Hippocampal formation (tissue), 2 donors: ENCODE measurements at regions not wholly inside any gene's neighbourhood (a gene's known extent, or its start where the extent isn't known, plus 50 kb on each side); places are given as distances from the start of the nearest gene placed in this dataset.
"Not testable (repeated sequence)": the region's sequence is repeated elsewhere in the genome, so short reads cannot be mapped to it uniquely, and the experiment has no call there.

ENCODE experiments used
- DNase-seq, 2 donors: peaks; one replicate each; lab custom pipeline; 2025; lab: John Stamatoyannopoulos, UW

DNA sequence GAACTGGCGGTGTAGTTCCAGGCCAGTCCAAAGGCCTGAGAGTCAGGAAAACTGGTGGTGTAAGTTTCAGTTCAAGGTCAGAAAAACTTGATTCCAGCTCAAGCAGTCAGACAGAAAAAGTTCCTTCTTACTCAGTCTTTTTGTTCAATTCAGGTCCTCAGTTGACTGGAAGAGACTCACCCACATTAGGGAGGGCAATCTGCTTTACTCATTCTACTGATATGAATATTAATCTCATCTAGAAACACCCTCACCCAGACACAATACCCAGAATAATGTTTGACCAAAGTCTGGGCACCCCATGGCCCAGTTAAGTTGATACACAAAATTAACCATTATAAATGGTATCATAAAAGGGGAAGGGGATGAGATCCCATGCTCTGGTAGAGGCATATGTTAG, 50.1 kb upstream of the LTA4H start:
- no peak for DNase-seq

GRCh38 chr12:96086190-96086589, 50.8 kb upstream of the LTA4H start:
- DNase-seq, result not testable (repeated sequence)

DNA sequence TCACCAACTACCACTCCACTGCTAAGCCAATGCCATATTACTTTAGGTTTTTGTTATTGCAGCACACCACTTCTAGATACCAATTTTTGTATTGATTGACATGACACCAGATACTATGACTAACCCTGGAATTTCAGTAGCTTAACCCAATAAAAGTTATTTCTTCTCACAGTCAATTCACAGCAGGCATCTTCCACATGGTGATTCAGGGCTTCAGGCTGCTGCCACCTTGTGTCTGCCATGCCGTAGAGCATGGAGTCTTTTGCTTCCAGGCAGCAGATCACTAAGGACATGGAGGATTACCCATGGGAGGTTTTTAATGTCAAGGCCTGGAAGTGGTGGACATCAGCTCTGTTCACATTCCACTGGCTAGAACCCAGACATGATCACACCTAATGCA, 56.4 kb upstream of the LTA4H start:
- DNase-seq, result no peak

DNA sequence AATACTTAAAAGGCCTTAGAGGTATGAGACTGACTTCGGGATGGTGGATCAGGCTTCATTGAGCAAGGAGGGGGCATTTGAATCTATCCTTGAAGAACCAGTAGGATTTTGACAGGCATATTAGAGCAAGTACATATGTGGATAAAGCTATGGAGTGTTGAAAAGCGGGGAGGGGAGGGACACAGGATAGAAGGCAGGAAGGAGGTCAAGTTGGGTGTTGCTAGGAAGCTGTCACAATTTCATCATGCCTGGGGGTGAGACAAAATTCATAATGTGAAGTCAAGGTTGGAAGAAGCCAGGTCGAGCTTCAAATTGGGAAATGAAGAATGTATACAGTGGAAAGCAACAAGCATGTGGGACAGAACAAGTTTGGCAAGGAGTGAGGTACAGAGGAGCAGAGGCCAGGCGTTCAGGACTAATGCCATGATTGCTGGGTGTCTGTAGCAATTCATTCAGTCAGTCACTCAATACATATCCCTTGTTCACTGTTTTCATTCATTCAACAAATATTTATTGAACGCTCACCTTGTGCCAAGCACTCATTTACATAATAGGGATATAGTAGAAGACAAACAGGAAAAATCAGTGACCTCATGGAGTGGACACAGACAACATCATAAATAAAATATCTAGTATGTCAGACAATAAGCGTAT, 58.3 kb upstream of the LTA4H start:
- DNase-seq, result no peak

DNA sequence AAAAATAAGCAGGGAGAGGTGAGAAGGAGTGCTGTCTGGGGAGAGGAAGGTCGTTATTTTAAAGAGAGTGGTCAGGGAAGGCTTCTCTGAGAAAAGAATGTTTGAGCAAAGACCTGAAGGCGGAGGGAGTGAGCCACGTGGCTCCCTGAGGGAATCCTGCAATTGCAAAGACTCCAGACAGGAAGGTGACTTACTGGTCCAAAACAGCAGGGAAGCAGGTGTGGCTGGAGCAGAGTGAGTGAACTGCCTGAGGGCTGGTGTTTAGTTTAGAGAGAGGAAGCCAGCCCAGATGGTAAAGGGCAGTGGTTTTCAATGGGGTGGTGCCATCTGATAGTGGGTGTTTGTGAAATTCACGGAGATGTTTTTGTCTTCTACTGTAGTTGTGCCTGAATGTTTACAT, 58.8 kb upstream of the LTA4H start:
- no peak for DNase-seq

DNA sequence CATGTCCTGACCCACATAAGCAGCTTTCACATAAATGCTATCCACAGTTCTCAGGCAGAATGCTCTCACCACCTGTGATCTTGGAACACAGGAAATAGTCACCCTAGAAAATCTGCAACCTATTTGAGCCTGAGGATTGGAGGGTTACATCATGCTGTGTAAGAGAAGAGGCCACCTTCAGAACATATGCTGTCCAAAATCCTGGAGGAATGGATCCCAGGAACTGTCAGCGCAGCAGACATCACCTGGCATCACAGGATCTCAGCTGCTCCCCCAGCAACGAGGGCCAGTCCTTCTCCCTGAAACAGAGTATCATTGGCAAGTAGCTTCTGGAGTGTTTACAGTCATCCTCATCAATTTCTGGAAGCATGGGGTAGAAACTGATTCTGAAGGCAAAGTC, 63.2 kb upstream of the LTA4H start:
- DNase-seq, result peak in 1 of 2 donors; percentile 3

- no peak for DNase-seq
Observed at GRCh38 chr12:96099421-96099820, 64.0 kb upstream of the LTA4H start.

- DNase-seq, result no peak
Observed at GRCh38 chr12:96099986-96100385, 64.6 kb upstream of the LTA4H start.

GRCh38 chr12:96101806-96102205, 66.4 kb upstream of the LTA4H start:
- no peak for DNase-seq

DNA sequence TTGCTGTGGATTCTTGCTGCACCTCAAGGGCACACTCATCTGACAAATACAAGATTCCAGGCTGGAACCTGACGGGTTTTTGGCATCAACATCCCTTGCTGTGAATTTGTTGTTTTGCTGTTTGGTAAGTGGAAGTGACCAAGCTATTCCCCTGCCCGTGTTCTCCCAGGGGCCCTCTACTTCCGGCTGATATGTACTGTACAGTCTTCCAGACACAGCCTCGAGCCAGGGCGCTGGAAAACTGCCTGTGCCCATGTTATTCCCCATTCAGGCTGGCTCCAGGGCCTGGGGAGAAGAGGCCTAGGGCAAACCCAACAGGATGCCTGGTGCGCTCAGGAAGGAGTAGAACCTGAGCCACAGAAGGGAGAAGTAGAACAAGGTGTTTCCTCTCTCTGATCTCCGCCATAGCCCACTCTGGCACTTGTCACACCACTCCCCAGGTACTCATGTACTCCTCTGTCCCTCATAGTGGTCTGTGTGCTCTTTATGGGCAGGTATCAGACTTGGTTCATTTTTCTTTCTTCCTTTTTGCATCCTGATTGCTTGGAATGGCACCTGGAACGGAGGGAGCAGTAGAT, 67.8 kb upstream of the LTA4H start:
- no peak for DNase-seq

- DNase-seq, result no peak
Observed at GRCh38 chr12:96104566-96104965, 69.2 kb upstream of the LTA4H start.

DNA sequence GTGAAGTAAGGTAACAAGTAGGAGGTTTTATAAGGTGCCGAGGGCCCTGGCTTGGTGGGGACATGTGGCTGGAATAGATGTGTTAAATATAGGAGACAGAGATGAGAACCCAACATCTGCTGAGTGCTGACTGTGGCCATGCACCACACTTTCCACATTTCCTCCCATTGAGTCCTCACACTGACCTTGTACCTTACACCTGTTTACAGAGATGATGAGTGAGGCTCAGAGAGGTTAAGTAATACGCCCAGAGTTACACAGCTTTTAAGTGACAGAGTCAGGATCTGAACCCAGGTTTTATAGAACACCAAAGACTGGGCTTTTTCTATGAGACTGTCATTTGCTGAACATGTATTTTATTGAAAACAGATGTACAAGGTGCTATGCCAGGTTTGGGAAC, 70.8 kb upstream of the LTA4H start:
- DNase-seq, result no peak

DNA sequence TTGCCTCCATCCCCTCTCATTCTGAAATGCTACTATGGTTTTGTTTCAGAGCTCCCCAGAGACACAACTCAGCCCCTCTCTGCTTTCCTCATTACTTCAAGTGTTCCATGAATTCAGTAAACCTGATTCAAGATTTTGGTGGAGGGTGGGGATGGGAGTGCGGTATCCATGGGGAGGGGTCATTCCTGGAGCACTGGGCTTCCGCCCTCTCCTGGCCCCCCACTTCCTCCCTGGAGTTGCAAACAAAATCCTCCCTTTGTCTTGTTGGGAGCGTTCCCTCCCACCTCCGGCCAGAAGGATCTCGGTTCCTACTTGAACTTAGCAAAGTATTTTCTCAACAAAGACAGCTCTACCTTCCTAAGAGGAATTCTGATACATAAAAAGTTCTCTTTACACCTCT, 71.8 kb upstream of the LTA4H start:
- no peak for DNase-seq

GRCh38 chr12:96108321-96108720, 72.9 kb upstream of the LTA4H start:
- DNase-seq, result peak in 1 of 2 donors; percentile 6

DNA sequence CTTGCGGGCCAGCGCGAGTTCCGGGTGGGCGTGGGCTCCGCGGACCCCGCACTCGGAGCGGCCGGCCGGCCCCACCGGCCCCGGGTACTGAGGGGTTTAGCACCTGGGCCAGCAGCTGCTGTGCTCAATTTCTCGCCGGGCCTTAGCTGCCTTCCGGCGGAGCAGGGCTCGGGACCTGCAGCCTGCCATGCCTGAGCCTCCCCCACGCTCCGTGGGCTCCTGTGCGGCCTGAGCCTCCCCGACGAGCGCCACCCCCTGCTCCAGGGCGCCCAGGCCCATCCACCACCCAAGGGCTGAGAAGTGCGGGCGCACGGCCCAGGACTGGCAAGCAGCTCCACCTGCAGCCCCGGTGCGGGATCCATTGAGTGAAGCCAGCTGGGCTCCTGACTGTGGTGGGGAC, 73.6 kb upstream of the LTA4H start:
- DNase-seq, result not testable (repeated sequence)

DNA sequence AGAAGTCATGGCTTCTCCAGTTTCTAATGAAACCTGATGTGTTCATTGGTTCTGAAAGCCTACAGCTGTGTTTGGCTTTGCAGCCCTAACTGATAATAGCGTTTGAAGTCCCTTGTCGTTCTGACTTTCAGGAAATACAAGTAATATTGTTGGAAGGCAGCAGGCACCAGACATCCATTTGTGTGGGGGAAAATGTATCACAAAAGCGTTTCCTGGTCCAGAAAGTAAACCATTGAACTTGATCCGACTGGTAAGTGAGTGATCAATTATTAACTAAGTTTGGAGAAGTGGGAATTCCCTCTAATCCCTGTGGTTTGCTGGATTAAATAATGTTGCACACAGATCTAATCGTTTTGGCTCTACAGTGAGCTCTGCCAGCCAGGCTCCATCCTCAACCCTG, 77.3 kb upstream of the LTA4H start:
- DNase-seq, result no peak

- no peak for DNase-seq
Observed at GRCh38 chr12:96117460-96117859, 76.7 kb upstream of the ELK3 start.

DNA sequence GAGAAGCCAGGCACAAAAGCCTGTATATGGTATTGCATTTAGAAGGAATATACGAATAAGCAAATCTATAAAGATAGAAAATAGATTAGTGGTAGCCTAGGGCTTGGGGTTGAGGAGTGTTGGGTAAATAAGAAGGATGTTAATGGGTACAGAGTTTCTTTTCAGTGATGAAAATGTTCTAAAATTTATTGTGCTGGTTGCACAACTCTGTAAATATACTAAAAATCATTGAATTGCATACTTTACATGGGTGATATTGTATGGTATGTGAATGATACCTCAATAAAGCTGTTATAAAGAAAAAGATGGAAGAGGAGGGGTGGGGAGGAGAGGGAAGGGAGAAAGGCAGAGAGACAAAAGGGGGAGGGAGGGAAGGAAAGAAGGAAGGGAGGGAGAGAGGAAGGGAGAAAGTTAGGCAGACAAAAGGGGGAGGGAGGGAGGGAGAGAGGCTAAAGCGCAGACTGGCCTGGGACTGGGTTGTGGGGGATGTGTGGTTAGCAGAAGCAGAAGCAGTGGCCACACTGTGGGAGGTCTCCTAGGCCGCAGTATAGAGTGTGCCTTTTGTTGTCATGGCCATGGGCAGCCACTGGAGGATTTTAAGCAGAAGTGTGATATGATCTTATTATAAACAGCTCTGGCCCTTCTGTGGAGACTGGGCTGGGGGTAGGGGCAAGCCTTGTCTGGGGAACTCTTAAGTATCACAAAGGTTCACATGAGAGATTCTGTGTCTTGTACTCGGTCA, 73.6 kb upstream of the ELK3 start:
- no peak for DNase-seq

DNA sequence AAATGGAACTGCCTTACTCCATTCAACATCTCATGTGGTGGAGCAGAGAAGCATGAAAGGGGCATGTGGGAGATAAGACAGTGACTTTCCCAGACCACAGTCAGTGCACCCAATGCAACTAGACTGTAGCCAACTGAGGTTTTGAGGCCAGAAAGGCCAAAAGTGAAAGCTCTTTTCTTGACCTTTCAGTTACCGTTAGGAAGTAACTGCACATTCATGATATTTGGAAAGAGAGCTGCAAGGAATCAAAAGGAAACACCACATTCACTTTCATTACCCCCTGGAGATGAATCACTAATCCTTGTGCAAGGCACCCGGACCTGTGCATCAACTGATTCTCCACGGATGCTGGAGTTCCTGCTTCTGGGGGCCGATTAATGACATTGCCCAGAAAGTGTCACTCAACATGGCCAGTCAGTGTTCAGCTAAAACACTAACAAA, 72.9 kb upstream of the ELK3 start:
- no peak for DNase-seq

DNA sequence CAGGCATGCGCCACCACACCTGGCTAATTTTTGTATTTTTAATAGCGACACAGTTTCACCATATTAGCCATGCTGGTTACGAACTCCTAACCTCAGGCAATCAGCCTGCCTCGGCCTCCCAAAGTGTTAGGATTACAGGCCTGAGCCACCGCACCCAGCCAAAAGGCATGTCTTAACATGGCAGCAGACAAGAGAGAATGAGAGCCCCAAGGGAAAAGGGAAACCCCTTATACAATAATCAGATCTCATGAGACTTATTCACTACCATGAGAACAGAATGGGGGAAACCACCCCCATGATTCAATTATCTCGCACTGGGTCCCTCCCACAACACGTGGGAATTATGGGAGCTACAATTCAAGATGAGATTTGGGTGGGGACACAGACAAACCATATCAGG, 65.9 kb upstream of the ELK3 start:
- DNase-seq, result not testable (repeated sequence)

- DNase-seq, result no peak
Observed at GRCh38 chr12:96130396-96131059, 63.6 kb upstream of the ELK3 start.

DNA sequence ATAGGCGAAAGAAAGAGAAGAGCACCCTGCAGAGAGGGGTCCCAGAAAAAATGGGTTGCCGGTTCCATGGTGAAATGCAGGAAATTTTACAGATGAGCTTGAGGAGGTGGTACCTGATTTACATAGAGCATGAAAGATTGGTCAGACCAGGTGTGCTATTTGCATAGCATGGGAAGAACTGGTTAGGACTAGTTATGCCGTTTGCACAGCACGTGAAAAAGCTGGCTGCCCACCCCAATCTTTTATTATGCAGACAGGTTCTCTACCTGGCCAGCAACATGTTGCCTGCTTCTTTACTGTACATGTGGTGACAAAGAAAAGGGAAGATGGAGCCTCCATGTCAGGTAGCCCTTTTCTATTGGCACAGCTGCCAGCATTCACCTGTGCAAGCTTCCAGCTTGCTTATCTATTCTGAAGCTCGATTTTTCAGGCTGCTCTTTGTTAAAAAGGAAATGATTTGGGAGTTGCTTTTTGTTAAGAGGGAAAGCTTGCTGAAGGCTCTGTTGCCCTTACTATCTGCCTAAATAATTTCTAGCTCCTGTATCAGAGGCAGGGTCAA, 62.9 kb upstream of the ELK3 start:
- DNase-seq, result no peak

- DNase-seq, result no peak
Observed at GRCh38 chr12:96132819-96133218, 61.4 kb upstream of the ELK3 start.
